ENCODE measurements at regions not wholly inside any gene's neighbourhood (a gene's known extent, or its start where the extent isn't known, plus 50 kb on each side); places are given as distances from the start of the nearest gene placed in this dataset.

DNA sequence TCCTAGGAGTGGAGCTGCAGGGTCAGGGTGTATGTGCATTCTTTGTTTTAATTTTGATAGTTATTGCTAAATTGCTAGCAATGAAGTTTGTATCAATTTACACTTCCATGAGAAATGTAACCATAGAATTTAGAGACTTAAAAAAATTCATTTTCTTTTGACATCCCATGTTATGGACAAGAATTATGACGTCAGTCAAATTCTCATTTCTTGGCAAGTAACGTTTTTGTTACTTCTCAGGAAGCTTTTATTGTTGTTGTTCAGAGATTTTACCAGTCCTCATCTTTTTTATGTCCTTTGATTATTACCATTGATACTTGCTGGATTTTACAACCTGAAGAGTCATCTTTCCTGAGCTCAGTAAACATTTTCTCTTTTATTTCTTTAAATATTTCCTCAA lies 417.5 kb upstream of the ARX start:
- no peak for ATAC-seq
- DNase-seq (ENCODE audit: low read depth, low spot score) = no peak
- intact Hi-C loops (cut with micrococcal nuclease; ENCODE audit: unreplicated experiment) (no loop called here), in situ Hi-C loops (cut with MboI) (no loop called here)
- no peak overlapping the region for H3K9ac ChIP-seq (ENCODE audit: control insufficient read depth, insufficient read depth, low read length)
- no peak overlapping the region for H3K4me2 ChIP-seq (ENCODE audit: control insufficient read depth, insufficient read depth)
- H3K27ac ChIP-seq (ENCODE audit: control insufficient read depth, insufficient read depth) = no peak overlapping the region
- H3K4me3 ChIP-seq = no peak overlapping the region
- WGBS (ENCODE audit: insufficient coverage, insufficient replicate concordance, low lambda C conversion rate, missing lambda C conversion rate) = 0% methylated on average over 2 of the region's 2 CpGs
- no peak overlapping the region for H2AFZ ChIP-seq (ENCODE audit: control insufficient read depth, low read depth, low read length)
- H4K20me1 ChIP-seq (ENCODE audit: control insufficient read depth, insufficient read depth) = no peaks in the 10 kb centered on the region
- no peak for FAIRE-seq
- H3K9me3 ChIP-seq (replicated peaks; ENCODE audit: control insufficient read depth, insufficient read depth, low read length) = no peaks in the 10 kb centered on the region
- ChIA-PET CTCF (no interaction called here), SMC1A (ENCODE audit: uncharacterized antibody, unreplicated experiment) (no interaction called here), RAD21 (ENCODE audit: unreplicated experiment) (no interaction called here), POLR2A (no interaction called here)
- no peaks in the 10 kb centered on the region for H3K4me1 ChIP-seq (ENCODE audit: control insufficient read depth, insufficient read depth, low read length)
- H3K79me2 ChIP-seq (ENCODE audit: control insufficient read depth, insufficient read depth, low read length) = no peaks in the 10 kb centered on the region
- no TSS peak for BruUV-seq (replicated peaks)
- no peaks in the 10 kb centered on the region for H3K27me3 ChIP-seq (replicated peaks in 1 of 2; ENCODE audit: control insufficient read depth in 2 of 2, insufficient read depth in 2 of 2, low read length in 1 of 2)
- no peaks in the 10 kb centered on the region for H3K36me3 ChIP-seq (ENCODE audit: control insufficient read depth in 2 of 2, insufficient read depth in 2 of 2, low read length in 1 of 2)
- TF ChIP-seq NFYA (IDR thresholded peaks at IDR 0.05; ENCODE audit: borderline replicate concordance, low read depth, low read length) (no peak), BMI1 (IDR thresholded peaks at IDR 0.05; ENCODE audit: borderline replicate concordance) (no peak), MEF2A (IDR thresholded peaks at IDR 0.05; ENCODE audit: insufficient read depth, low read depth, low read length) (no peak), ZBTB33 (IDR thresholded peaks at IDR 0.05) (no peak), FOXM1 (IDR thresholded peaks at IDR 0.05; ENCODE audit: low read depth, low read length) (no peak), USF2 (IDR thresholded peaks at IDR 0.05; ENCODE audit: borderline replicate concordance, low read depth, low read length) (no peak), NFXL1 (IDR thresholded peaks at IDR 0.05; ENCODE audit: borderline replicate concordance) (no peak), CREB1 (IDR thresholded peaks at IDR 0.05; ENCODE audit: low read depth) (no peak), SIN3A (IDR thresholded peaks at IDR 0.05; ENCODE audit: low read depth, low read length) (no peak), TCF3 (IDR thresholded peaks at IDR 0.05; ENCODE audit: borderline replicate concordance, insufficient read depth, low read depth, low read length) (no peak), TCF12 (IDR thresholded peaks at IDR 0.05; ENCODE audit: low read depth, low read length) (no peak), MLLT1 (IDR thresholded peaks at IDR 0.05) (no peak), IRF3 (IDR thresholded peaks at IDR 0.05) (no peak)
- TF ChIP-seq, protein P1, sequence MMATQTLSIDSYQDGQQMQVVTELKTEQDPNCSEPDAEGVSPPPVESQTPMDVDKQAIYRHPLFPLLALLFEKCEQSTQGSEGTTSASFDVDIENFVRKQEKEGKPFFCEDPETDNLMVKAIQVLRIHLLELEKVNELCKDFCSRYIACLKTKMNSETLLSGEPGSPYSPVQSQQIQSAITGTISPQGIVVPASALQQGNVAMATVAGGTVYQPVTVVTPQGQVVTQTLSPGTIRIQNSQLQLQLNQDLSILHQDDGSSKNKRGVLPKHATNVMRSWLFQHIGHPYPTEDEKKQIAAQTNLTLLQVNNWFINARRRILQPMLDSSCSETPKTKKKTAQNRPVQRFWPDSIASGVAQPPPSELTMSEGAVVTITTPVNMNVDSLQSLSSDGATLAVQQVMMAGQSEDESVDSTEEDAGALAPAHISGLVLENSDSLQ (IDR thresholded peaks at IDR 0.05) = no peak
- TF ChIP-seq, protein P2, sequence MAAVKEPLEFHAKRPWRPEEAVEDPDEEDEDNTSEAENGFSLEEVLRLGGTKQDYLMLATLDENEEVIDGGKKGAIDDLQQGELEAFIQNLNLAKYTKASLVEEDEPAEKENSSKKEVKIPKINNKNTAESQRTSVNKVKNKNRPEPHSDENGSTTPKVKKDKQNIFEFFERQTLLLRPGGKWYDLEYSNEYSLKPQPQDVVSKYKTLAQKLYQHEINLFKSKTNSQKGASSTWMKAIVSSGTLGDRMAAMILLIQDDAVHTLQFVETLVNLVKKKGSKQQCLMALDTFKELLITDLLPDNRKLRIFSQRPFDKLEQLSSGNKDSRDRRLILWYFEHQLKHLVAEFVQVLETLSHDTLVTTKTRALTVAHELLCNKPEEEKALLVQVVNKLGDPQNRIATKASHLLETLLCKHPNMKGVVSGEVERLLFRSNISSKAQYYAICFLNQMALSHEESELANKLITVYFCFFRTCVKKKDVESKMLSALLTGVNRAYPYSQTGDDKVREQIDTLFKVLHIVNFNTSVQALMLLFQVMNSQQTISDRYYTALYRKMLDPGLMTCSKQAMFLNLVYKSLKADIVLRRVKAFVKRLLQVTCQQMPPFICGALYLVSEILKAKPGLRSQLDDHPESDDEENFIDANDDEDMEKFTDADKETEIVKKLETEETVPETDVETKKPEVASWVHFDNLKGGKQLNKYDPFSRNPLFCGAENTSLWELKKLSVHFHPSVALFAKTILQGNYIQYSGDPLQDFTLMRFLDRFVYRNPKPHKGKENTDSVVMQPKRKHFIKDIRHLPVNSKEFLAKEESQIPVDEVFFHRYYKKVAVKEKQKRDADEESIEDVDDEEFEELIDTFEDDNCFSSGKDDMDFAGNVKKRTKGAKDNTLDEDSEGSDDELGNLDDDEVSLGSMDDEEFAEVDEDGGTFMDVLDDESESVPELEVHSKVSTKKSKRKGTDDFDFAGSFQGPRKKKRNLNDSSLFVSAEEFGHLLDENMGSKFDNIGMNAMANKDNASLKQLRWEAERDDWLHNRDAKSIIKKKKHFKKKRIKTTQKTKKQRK (IDR thresholded peaks at IDR 0.05; ENCODE audit: low read depth, low read length) = no peak
